HG02870 (cell line): ENCODE measurements at regions not wholly inside any gene's neighbourhood (a gene's known extent, or its start where the extent isn't known, plus 50 kb on each side); places are given as distances from the start of the nearest gene placed in this dataset.

Experiments used
- ATAC-seq: cut with Tn5 transposase; IDR thresholded peaks from one replicate; pipeline ENCODE4 v1.9.1; 2021; ENCODE audit warnings: mild to moderate bottlenecking, moderate library complexity; ENCODE audit not compliant: unreplicated experiment

DNA sequence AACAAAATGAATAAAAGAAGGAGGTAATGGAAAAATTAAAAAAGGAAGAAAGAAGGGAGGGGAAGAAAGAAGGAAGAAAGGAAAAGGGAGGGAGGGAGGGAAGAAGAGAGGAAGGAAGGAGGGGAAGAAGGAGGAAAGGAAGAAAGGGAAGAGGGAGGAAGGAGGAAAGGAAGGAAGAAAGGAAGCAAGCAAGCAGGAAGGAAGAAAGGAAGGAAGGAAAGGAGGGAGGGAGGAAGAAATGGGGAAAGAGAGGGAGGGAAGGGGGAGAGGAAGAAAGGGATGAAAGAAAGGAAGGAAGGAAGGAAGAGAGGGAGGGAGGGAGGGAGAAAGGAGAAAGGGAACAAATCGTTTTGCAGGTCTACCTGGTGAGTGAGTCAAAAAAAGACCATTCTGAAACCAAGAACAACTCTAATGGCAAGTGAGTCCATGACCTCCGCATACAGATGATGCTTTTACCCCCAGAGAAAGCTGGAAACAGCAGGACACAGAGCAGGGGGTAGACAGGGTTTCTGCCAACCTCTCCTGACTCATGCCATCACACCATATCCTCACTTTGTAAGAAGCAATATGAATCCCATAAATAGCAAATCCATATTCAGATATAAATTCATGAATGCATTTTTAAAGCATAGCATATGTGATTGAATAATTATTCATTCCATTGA lies 1112.9 kb upstream of the AUTS2 start:
- ATAC-seq, result no peak

GRCh38 chr7:68488341-68489060 lies 1109.8 kb upstream of the AUTS2 start:
- no peak for ATAC-seq

- no peak for ATAC-seq
Observed at GRCh38 chr7:68491523-68492358, 1106.5 kb upstream of the AUTS2 start.

GRCh38 chr7:68492359-68492690 lies 1106.0 kb upstream of the AUTS2 start:
- no peak for ATAC-seq

DNA sequence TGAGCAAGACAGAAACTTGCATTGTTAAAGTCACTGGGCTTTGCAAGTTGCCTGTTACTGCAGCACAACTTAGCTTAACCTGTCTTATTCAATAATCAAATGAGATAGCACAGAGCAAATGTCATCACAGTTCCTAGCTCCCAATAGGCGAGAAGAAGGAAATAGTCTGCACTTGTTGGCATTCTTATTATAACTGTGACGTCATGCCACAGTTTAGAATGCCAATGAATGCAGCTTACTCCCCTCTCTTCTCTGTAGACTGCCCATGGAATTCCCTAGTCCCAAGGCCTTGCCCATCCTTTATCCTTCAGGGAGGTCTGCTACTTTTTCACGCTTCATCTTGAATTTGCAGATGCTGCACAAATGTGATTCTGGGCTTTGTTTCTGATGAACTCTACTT lies 1094.9 kb upstream of the AUTS2 start:
- ATAC-seq, result no peak

- ATAC-seq, result no peak
Observed at GRCh38 chr7:68504716-68505115, 1093.6 kb upstream of the AUTS2 start.

- no peak for ATAC-seq
Observed at GRCh38 chr7:68505721-68506120, 1092.6 kb upstream of the AUTS2 start.

GRCh38 chr7:68507668-68508067 lies 1090.6 kb upstream of the AUTS2 start:
- ATAC-seq, result no peak

GRCh38 chr7:68509054-68509453 lies 1089.2 kb upstream of the AUTS2 start:
- ATAC-seq, result no peak

DNA sequence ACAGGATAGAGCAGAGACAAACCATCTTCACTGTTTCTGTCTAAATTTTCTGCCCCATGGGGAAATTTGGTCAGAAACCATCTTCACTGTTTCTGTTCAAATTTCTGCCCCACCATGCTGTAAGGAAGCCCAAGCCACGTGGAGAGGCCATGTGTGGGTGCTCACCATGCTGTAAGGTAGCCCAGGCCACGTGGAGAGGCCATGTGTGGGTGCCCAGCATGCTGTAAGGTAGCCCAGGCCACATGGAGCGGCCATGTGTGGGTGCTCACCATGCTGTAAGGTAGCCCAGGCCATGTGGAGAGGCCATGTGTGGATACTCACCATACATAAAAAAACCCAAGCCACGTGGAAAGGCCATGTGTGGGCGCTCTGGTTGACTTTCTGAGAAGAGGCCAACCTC lies 1088.7 kb upstream of the AUTS2 start:
- no peak for ATAC-seq

GRCh38 chr7:68511281-68511680 lies 1087.0 kb upstream of the AUTS2 start:
- ATAC-seq, result no peak

DNA sequence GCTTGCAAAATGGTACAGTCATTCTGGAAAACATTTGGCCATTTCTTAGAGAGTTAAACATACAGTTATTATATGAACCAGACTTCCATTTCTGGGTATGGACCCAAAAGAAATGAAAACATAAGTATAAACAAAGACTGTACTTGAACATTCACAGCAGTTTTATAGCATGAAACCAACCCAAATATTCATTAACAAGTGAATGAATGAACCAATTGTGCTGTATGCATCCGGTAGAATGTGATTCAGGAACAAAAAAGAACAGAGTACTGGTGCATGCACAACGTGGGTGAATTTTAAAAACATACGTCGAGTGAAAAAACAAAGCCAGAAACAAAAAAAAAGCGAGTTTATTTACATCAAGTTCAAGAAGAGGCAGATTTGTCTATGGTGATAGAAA lies 1085.8 kb upstream of the AUTS2 start:
- no peak for ATAC-seq

DNA sequence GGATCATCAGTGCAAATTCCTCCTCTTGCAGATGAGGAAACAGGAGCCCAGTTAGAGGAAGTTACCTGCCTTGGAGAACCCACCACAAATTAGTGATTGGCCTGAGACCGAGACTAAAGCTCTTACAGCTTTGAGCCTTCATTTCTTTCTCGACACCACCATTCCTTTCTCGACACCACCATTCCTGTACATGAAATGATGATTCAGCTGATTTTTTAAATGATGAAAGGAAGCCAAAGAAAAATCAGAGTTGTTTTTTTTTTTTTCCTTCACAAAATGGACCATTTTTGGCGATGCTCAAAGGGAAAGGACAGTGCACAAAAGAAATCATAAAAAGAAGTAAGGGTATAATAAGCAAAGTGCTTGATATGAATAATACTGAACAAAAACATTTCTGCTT lies 1080.2 kb upstream of the AUTS2 start:
- ATAC-seq, result no peak

DNA sequence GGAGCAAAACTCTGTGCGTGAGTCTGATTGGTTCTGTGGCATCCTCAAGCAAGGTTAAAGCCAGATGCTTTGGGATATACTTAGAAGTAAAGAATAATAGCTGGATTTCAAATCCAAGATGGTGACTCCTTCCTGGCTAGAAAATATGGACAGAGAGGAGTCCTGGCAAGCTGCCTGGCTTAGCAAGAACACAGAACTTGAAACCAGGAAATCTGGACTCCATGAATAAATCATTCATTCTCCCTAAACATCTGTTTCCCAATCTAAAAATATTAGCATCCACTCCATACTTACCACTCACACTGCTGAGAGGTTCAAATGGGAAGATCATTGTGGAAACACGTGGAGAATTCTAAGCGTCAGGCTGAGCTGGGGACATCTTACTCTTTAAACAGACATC lies 1074.1 kb upstream of the AUTS2 start:
- ATAC-seq, result no peak

- no peak for ATAC-seq
Observed at GRCh38 chr7:68529221-68529620, 1069.1 kb upstream of the AUTS2 start.

DNA sequence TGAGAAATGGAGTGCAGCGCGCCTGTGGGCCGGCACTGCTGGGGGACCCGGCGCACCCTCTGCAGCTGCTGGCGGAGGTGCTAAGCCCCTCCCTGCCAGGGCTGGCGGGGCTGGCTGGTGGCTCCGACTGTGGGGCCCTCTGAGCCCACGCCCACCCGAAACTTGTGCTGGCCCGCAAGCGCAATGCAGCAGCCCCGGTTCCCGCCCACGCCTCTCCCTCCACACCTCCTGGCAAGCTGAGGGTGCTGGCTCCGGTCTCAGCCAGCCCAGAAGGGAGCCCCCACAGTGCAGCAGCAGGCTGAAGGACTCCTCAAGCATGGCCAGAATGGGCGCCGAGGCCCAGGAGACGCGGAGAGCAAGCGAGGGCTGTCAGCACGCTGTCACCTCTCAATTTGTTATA lies 1063.0 kb upstream of the AUTS2 start:
- ATAC-seq, result no peak

DNA sequence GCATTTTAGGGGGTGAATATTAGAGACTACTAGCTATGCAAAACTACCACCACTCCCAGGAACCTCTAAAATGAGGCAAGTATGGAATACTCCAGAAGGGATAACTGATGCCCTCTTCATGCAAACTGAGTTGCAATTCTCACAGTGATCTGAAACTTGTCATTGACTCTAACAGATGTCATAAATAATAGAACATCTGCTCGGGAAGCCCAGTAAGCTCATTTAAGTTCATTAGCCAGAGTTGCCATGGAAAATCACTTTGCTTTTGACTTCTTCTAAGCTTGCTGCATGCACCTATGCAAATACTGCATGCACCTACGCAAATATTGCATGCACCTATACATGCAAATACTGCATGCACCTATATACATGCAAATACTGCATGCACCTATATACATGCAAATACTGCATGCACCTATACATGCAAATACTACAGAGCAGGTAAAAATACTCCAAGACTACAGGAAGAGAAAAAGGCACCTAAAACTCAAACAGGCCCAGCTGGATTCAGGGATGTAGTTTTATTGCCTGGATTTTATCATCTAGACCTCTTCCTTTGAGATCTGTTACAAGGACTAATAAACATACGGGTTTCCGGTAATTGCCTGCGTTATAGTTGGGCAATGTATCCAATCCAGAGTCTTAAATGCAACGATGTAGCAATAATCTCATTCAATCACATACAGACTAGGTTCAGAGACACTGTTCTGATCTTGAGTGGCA lies 1061.1 kb upstream of the AUTS2 start:
- ATAC-seq, result no peak

DNA sequence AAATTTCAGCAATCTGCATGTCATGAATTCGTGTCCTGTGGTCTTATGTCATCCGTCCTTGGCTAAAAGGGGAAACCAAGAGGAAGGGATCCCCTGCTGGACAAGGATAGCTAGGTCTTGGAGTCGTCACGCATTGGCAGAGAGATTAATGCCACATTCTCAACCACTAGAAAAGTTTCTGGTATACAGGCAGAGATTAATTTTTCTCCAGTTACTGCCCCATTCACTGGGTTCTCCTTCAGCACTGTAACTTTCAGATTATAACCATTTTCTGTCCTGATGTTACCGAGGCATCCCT lies 1060.6 kb upstream of the AUTS2 start:
- ATAC-seq, result no peak

GRCh38 chr7:68542831-68543230 lies 1055.4 kb upstream of the AUTS2 start:
- ATAC-seq, result no peak

DNA sequence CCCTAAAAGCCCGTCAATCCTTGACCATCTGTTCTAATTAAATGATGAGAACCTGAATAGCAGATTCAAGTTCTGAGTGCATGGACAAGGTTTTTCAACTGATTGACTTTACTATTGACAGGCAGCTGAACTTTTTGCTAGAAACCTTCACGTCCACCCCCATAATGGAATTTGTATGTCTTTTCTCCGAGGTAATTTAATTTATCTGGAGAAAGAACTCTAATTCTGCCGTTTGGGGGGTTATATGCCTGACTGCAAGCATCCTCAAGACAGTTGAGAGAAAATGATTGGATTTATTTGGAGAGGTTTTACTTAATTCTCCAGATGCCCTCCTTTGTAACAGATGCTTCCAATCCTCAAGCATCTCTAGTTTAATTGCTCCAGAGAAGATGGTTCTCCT lies 1053.4 kb upstream of the AUTS2 start:
- no peak for ATAC-seq

- no peak for ATAC-seq
Observed at GRCh38 chr7:68547181-68547580, 1051.1 kb upstream of the AUTS2 start.

DNA sequence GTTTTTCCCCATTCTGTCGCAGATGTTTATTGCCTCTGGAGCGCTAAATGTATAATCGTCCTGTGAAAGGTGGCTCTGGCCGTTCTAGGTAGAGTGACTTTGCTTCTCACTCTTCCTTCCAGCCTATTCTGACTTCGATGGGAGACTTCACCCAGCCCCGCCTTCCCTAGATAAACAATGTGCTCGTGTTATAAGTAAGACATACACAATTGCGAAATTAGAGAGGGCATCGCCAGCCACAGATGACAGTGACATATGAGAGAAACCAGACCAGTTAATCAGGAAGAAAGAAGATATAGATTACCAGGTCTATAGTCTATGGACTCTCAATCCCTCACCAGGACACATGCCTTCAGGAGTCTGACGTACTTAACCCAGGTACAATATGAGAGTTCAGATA lies 1050.5 kb upstream of the AUTS2 start:
- no peak for ATAC-seq
